Heart left ventricle (tissue), 16 donors: ENCODE measurements at regions not wholly inside any gene's neighbourhood (a gene's known extent, or its start where the extent isn't known, plus 50 kb on each side); places are given as distances from the start of the nearest gene placed in this dataset.

Source experiments
- ATAC-seq, 4 donors: fragments of 200-7000 bp; cut with Tn5 transposase; one replicate each; pipeline ENCODE4 v1.9.1; 2020 to 2022; ENCODE audit warnings: moderate library complexity in 4 of 4, mild to moderate bottlenecking in 3 of 4, moderate number of reproducible peaks in 1 of 4
- DNase-seq, 5 donors: peaks; one replicate each; pipeline ENCODE4 v3.0.0-alpha.2; 2020
- H3K27ac ChIP-seq, 12 donors: fragments of 200-600 bp; sonication (generic) in 4 of 12; one replicate each; pipeline versions ENCODE4 v1.5.0 to v1.8.0; 2016 to 2022; ENCODE audit warnings: mild to moderate bottlenecking in 2 of 12
- H3K27me3 ChIP-seq, 9 donors: fragments of 200-600 bp; sonication (generic) in 2 of 9; one replicate each; pipeline versions ENCODE4 v1.5.1 to v1.8.0; 2016 to 2022; ENCODE audit warnings: mild to moderate bottlenecking in 3 of 9
- H3K36me3 ChIP-seq, 9 donors: fragments of 200-600 bp; sonication (generic) in 2 of 9; one replicate each; pipeline versions ENCODE4 v1.5.0 to v1.8.0; 2018 to 2022; ENCODE audit warnings: mild to moderate bottlenecking in 2 of 9
- H3K4me1 ChIP-seq, 12 donors: fragments of 200-600 bp; sonication (generic) in 4 of 12; one replicate each; pipeline versions ENCODE4 v1.5.0 to v1.8.0; 2016 to 2022; ENCODE audit warnings: mild to moderate bottlenecking in 3 of 12
- H3K4me3 ChIP-seq, 12 donors: fragments of 200-600 bp; sonication (generic) in 4 of 12; one replicate each; pipeline versions ENCODE4 v1.5.0 to v1.8.0; 2017 to 2022; ENCODE audit warnings: mild to moderate bottlenecking in 9 of 12, moderate library complexity in 4 of 12
- H3K9me3 ChIP-seq, 12 donors: fragments of 200-600 bp; sonication (generic) in 4 of 12; one replicate each; pipeline versions ENCODE4 v1.5.0 to v1.8.0; 2016 to 2022; ENCODE audit warnings: mild to moderate bottlenecking in 1 of 12
- CTCF ChIP-seq, 12 donors: fragments of 200-600 bp; sonication (generic) in 4 of 12; IDR thresholded peaks; one replicate each; pipeline versions ENCODE4 v1.5.0 to v1.8.0; 2018 to 2022; ENCODE audit warnings: antibody characterized with exemption in 12 of 12, mild to moderate bottlenecking in 5 of 12
- POLR2A ChIP-seq, 2 donors: fragments of 450-650 bp; IDR thresholded peaks; one replicate each; pipeline ENCODE4 v1.6.1; 2017; ENCODE audit warnings: antibody characterized with exemption in 2 of 2, mild to moderate bottlenecking in 2 of 2, moderate library complexity in 2 of 2
- WGBS, 4 donors: extraction: QIAGEN DNeasy Blood & Tissue Kit in 2 of 4; methylation state at CpG; one replicate each; pipeline versions ENCODE4 v1.1.5 to v1.1.7; 2013 to 2018; 5-methylcytosine and 5-hydroxymethylcytosine counted together
- intact Hi-C, 10 donors: fragments of 100-400 bp; cut with DNase I; formaldehyde crosslinking; loops; one replicate each; pipeline versions ENCODE4 v1.11.1 to v1.14.2; 2022
- donor health status: ischemic (EF 13 %, LVEDD 7.1; RV severe dilation, severe dysfunction).
- donor health status: healthy with polysubstance abuse.
- donor health status: DM: no; HTN: yes; CAD: no.
- donor health status: DM: no; HTN: no; CAD: no.
- donor health status: ischemic (EF 25% LVEDD 6.9; RV normal size, moderate dysfunction).
- donor health status: ischemic (EF 25% LVEDD 5.7; RV mildly dilated, moderate dysfunction).
- donor health status: healthy.
- donor health status: DM: yes; HTN: yes; CAD: no.
- donor health status: ischemic (EF 35%, LVEDD 5.7; RV mildly dilated, moderate dysfunction).
- donor health status: nonischemic (EF 11% LVEDD 7.7; RV severe dilation, severe dysfunction).
- donor health status: DM: yes; HTN: yes; CAD: no.
- donor health status: PGD.
- donor health status: ischemic (EF 29% LVEDD 5.4; RV normal size, mild dysfunction).
- donor health status: nonischemic (EF 23%, LVEDD 6.1; RV moderate dilation, normal function).

- DNase-seq (no peak), ATAC-seq (no peak)
- H3K27ac ChIP-seq, result no peak overlapping the region
- no peak overlapping the region for H3K4me3 ChIP-seq
- H3K9me3 ChIP-seq, result peaks cover 0 to 11% (median 0%) of the 10 kb centered on the region in 12 donors
- WGBS, 4 donors, result 93 to 96% (median 95%) methylated on average over 11 of the region's 11 CpGs
- H3K4me1 ChIP-seq, result peaks cover 0 to 28% (median 3%) of the 10 kb centered on the region in 12 donors
- no peaks in the 10 kb centered on the region for H3K27me3 ChIP-seq
- TF ChIP-seq CTCF (IDR thresholded peaks at IDR 0.05), result no peak
- TF ChIP-seq POLR2A (IDR thresholded peaks at IDR 0.05), result no peak
- H3K36me3 ChIP-seq, result no peaks in the 10 kb centered on the region
- intact Hi-C loops, result no loop called here
Observed at GRCh38 chr10:78938695-78939672, 129.8 kb upstream of the ZMIZ1 start.

GRCh38 chr10:78942091-78942501 is 126.7 kb upstream of the ZMIZ1 start:
- Histone ChIP-seq H3K36me3 (no peaks in the 10 kb centered on the region), H3K9me3 (peaks cover 0 to 11% (median 0%) of the 10 kb centered on the region in 12 donors), H3K27me3 (no peaks in the 10 kb centered on the region), H3K4me1 (peaks cover 0 to 49% (median 12%) of the 10 kb centered on the region in 12 donors), H3K4me3 (no peak overlapping the region), H3K27ac (no peak overlapping the region)
- no peak for DNase-seq
- no peak for ATAC-seq
- intact Hi-C loops, result no loop called here
- TF ChIP-seq CTCF (IDR thresholded peaks at IDR 0.05) (no peak), POLR2A (IDR thresholded peaks at IDR 0.05) (no peak)
- 72 to 80% (median 75%) methylated on average over 4 of the region's 4 CpGs for WGBS, 4 donors

- Histone ChIP-seq H3K27ac (peak overlapping the region in 7 of 12 donors; percentile 5 to 66 (median 46)), H3K27me3 (no peaks in the 10 kb centered on the region), H3K4me1 (peaks cover 0 to 35% (median 12%) of the 10 kb centered on the region in 12 donors), H3K36me3 (no peaks in the 10 kb centered on the region), H3K4me3 (no peak overlapping the region), H3K9me3 (peaks cover 0 to 11% (median 0%) of the 10 kb centered on the region in 12 donors)
- 46 to 69% (median 55%) methylated on average over 3 of the region's 3 CpGs for WGBS, 4 donors
- peak in 4 of 5 donors; percentile 52 to 68 (median 63) for DNase-seq
- TF ChIP-seq POLR2A (IDR thresholded peaks at IDR 0.05), result no peak
- TF ChIP-seq CTCF (IDR thresholded peaks at IDR 0.05), result no peak
- ATAC-seq, result peak; percentile 82 to 93 (median 90)
- intact Hi-C loops, result no loop called here
Observed at GRCh38 chr10:78944723-78945312, 123.9 kb upstream of the ZMIZ1 start.

- ATAC-seq, result no peak
- DNase-seq, result no peak
- Histone ChIP-seq H3K27me3 (no peaks in the 10 kb centered on the region), H3K4me3 (no peak overlapping the region), H3K4me1 (peaks cover 0 to 35% (median 13%) of the 10 kb centered on the region in 12 donors), H3K27ac (peak overlapping the region in 2 of 12 donors; percentile 44 to 66), H3K36me3 (no peaks in the 10 kb centered on the region), H3K9me3 (peaks cover 0 to 11% (median 0%) of the 10 kb centered on the region in 12 donors)
- TF ChIP-seq POLR2A (IDR thresholded peaks at IDR 0.05) (no peak), CTCF (IDR thresholded peaks at IDR 0.05) (no peak)
- intact Hi-C loops, result no loop called here
- 85 to 90% (median 88%) methylated on average over 4 of the region's 4 CpGs for WGBS, 4 donors
Observed at GRCh38 chr10:78945838-78946237, 122.9 kb upstream of the ZMIZ1 start.
